Left lung (tissue), 4 donors: ENCODE measurements at regions not wholly inside any gene's neighbourhood (a gene's known extent, or its start where the extent isn't known, plus 50 kb on each side); places are given as distances from the start of the nearest gene placed in this dataset.
A peak's percentile ranks its signal among the peaks of the same experiment; 100 is the strongest.

Source experiments
- ATAC-seq: fragments of 200-7000 bp; cut with Tn5 transposase; one replicate; pipeline ENCODE4 v1.9.1; 2020; ENCODE audit warnings: moderate library complexity
- DNase-seq, 4 donors: peaks; one replicate each; pipeline ENCODE4 v3.0.0-alpha.2; 2013 to 2020
- H3K27ac ChIP-seq, 2 donors: fragments of 200-600 bp; sonication (generic) in 1 of 2; one replicate each; pipeline versions ENCODE4 v1.5.0 to v1.8.0; 2020 to 2021
- H3K27me3 ChIP-seq, 2 donors: fragments of 200-600 bp; sonication (generic) in 1 of 2; one replicate each; pipeline versions ENCODE4 v1.5.0 to v1.8.0; 2020 to 2021
- H3K36me3 ChIP-seq, 2 donors: fragments of 200-600 bp; sonication (generic) in 1 of 2; one replicate each; pipeline versions ENCODE4 v1.5.0 to v1.8.0; 2020 to 2021
- H3K4me1 ChIP-seq, 2 donors: fragments of 200-600 bp; one replicate each; pipeline ENCODE4 v1.8.0; 2021
- H3K4me3 ChIP-seq, 2 donors: fragments of 200-600 bp; sonication (generic) in 1 of 2; one replicate each; pipeline versions ENCODE4 v1.5.0 to v1.8.0; 2020 to 2021; ENCODE audit warnings: mild to moderate bottlenecking in 1 of 2
- H3K9me3 ChIP-seq, 2 donors: fragments of 200-600 bp; sonication (generic) in 1 of 2; one replicate each; pipeline versions ENCODE4 v1.5.0 to v1.8.0; 2020 to 2021
- intact Hi-C, 2 donors: fragments of 100-400 bp; cut with DNase I; formaldehyde crosslinking; loops; one replicate each; pipeline versions ENCODE4 v1.11.2 to v1.14.2; 2022
- TF ChIP-seq, protein P1 (sequence below), 2 donors: fragments of 200-600 bp; sonication (generic) in 1 of 2; IDR thresholded peaks; one replicate each; pipeline versions ENCODE4 v1.5.0 to v1.8.0; 2021; ENCODE audit warnings: antibody characterized with exemption in 2 of 2
- donor health status: DM: no; HTN: yes; CAD: no.
- donor health status: DM: no; HTN: no; CAD: no.

DNA sequence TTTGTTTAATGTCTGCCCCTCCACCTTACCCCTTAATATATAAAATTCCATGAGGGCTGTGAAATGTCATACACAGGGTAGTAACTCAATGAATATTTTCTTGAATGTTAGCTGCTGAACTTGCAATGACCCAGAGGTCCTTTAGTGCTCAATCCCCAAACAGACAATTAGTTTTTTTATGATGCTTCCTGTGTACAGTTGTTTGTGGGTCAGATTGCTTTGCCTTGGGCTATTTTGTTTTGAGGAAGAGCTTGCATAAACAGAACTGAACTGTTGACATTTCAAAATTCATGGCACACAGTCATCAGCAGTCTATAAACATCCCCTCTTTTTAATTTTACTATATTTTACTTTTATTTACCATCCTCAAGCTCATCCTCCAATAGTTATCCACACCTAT lies 820.5 kb upstream of the SEL1L start:
- intact Hi-C loops = no loop called here
- ATAC-seq = no peak
- Histone ChIP-seq H3K4me1 (no peaks in the 10 kb centered on the region), H3K4me3 (no peak overlapping the region), H3K9me3 (peaks cover 0 to 11% of the 10 kb centered on the region in 2 donors), H3K27me3 (no peaks in the 10 kb centered on the region), H3K36me3 (no peaks in the 10 kb centered on the region), H3K27ac (no peak overlapping the region)
- DNase-seq = peak in 1 of 4 donors; percentile 4
- TF ChIP-seq, protein P1, sequence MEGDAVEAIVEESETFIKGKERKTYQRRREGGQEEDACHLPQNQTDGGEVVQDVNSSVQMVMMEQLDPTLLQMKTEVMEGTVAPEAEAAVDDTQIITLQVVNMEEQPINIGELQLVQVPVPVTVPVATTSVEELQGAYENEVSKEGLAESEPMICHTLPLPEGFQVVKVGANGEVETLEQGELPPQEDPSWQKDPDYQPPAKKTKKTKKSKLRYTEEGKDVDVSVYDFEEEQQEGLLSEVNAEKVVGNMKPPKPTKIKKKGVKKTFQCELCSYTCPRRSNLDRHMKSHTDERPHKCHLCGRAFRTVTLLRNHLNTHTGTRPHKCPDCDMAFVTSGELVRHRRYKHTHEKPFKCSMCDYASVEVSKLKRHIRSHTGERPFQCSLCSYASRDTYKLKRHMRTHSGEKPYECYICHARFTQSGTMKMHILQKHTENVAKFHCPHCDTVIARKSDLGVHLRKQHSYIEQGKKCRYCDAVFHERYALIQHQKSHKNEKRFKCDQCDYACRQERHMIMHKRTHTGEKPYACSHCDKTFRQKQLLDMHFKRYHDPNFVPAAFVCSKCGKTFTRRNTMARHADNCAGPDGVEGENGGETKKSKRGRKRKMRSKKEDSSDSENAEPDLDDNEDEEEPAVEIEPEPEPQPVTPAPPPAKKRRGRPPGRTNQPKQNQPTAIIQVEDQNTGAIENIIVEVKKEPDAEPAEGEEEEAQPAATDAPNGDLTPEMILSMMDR (IDR thresholded peaks at IDR 0.05) = no peak

DNA sequence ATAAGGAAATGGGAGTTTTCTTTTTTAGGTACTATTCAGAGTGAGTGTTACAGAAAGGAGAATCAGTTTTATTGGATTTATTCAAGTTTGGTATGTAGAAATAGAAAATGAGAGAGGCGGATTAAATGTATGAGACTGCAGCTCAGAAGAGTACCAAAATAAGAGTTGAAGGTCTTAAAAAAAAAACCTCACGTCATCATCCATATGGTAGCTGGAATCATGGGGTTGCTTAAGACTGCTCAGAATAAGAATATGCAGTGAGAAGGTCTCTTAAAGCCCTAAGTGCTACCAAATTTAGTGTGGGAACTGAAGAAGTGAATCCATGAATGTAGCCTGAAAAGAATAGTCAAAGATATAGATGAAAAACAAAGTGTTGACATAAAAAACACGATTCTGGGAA lies 825.5 kb upstream of the SEL1L start:
- Histone ChIP-seq H3K27ac (no peak overlapping the region), H3K9me3 (peaks cover 0 to 6% of the 10 kb centered on the region in 2 donors), H3K4me1 (no peaks in the 10 kb centered on the region), H3K4me3 (no peak overlapping the region), H3K36me3 (no peaks in the 10 kb centered on the region), H3K27me3 (no peaks in the 10 kb centered on the region)
- intact Hi-C loops = no loop called here
- ATAC-seq (no peak), DNase-seq (no peak)
- TF ChIP-seq, protein P1 (IDR thresholded peaks at IDR 0.05) = no peak

DNA sequence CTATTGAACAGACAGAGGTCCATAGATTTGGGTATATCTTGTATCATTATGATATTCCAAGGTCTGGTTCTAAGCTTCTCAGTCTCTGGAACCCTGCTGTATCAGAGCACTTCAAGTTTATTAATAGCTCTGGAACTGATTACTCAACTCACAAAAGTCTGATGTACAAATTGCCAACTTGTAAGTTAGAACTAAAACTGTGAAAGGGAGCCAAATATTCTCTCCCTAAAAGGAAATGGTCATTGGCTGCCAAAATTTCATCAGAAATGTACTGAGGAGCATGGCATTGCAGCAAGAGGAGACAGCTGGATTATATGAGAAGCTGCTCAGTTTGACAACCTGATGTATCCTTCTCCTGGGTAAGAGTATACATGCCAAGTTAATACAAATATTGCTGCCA lies 828.8 kb upstream of the SEL1L start:
- Histone ChIP-seq H3K4me3 (no peak overlapping the region), H3K27ac (no peak overlapping the region), H3K27me3 (no peaks in the 10 kb centered on the region), H3K36me3 (no peaks in the 10 kb centered on the region), H3K9me3 (peaks cover 0 to 6% of the 10 kb centered on the region in 2 donors), H3K4me1 (no peaks in the 10 kb centered on the region)
- TF ChIP-seq, protein P1 (IDR thresholded peaks at IDR 0.05) = no peak
- ATAC-seq = no peak
- DNase-seq = peak in 1 of 4 donors; percentile 12
- intact Hi-C loops = no loop called here

DNA sequence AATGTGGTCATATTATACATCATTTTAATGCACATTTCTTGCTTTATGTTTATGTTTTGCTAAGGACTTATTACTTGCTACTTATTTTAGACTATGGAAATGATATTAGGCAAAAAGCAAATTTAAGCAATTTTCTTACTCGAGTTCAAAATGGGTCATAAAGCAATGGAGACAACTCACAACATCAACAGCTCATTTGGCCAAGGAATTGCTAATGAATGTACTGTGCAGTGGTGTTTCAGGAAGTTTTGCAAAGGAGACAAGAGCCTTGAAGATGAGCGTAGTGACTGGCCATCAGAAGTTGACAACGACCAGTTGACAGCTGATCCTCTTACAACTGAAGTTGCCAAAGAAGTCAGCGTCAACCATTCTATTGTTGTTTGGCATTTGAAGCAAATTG lies 831.8 kb upstream of the SEL1L start:
- ATAC-seq (no peak), DNase-seq (peak in 1 of 4 donors; percentile 12)
- H3K27ac ChIP-seq = no peak overlapping the region
- intact Hi-C loops = no loop called here
- TF ChIP-seq, protein P1 (IDR thresholded peaks at IDR 0.05) = no peak
- H3K4me1 ChIP-seq = no peaks in the 10 kb centered on the region
- no peaks in the 10 kb centered on the region for H3K36me3 ChIP-seq
- no peak overlapping the region for H3K4me3 ChIP-seq
- H3K9me3 ChIP-seq = peaks cover 0 to 6% of the 10 kb centered on the region in 2 donors
- no peaks in the 10 kb centered on the region for H3K27me3 ChIP-seq

DNA sequence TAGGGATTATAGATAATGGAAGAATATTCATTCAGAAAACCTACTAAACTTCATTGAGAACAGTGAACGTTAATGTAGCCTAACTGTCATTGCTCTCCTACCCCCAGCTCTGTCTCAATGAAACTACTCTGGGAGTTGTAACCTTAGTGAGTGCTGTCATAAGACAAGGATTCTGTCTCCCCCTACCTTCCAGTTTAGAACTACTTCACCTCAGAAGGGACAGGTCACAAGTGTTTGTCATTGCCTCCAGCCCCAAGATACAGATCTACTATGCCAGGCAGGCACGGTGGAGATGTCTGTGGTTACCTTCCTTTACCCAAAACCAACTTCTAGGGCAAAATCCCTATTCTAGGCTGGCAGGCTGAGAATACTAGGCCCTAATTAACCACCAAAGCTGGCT lies 833.1 kb upstream of the SEL1L start:
- peaks cover 0 to 14% of the 10 kb centered on the region in 2 donors for H3K9me3 ChIP-seq
- H3K27me3 ChIP-seq = no peaks in the 10 kb centered on the region
- H3K4me1 ChIP-seq = no peaks in the 10 kb centered on the region
- DNase-seq = no peak
- H3K4me3 ChIP-seq = no peak overlapping the region
- no peaks in the 10 kb centered on the region for H3K36me3 ChIP-seq
- intact Hi-C loops = no loop called here
- H3K27ac ChIP-seq = no peak overlapping the region
- no peak for ATAC-seq
- TF ChIP-seq, protein P1 (IDR thresholded peaks at IDR 0.05) = no peak
